HepG2 (cell line): ENCODE measurements at regions not wholly inside any gene's neighbourhood (a gene's known extent, or its start where the extent isn't known, plus 50 kb on each side); places are given as distances from the start of the nearest gene placed in this dataset.

Source experiments
- ETV6 ChIP-seq: sonication (generic); formaldehyde crosslinking; conservative IDR thresholded peaks from 2 replicates; pipeline ENCODE4 v1.4.0; 2020; ENCODE audit warnings: missing genetic modification reagents
- FOXM1 ChIP-seq: sonication (generic); formaldehyde crosslinking; IDR thresholded peaks from 2 replicates; pipeline ENCODE4 v1.5.0; 2020; ENCODE audit warnings: missing genetic modification reagents
- MXI1 ChIP-seq: IDR thresholded peaks from 3 replicates; pipeline ENCODE4 v1.6.1; 2012; ENCODE audit warnings: low read depth, low read length, inconsistent platforms, borderline replicate concordance
- NCOA1 ChIP-seq: sonication (generic); formaldehyde crosslinking; IDR thresholded peaks from 2 replicates; pipeline ENCODE4 v1.9.0; 2021; ENCODE audit warnings: missing genetic modification reagents
- PHB2 ChIP-seq: fragments of 450-650 bp; IDR thresholded peaks from 2 replicates; pipeline ENCODE4 v1.6.1; 2018; ENCODE audit not compliant: partially characterized antibody
- POLR2A ChIP-seq, 2 experiments: IDR thresholded peaks; 2 replicates each; pipeline ENCODE4 v1.6.1; 2011; ENCODE audit warnings: low read depth in 2 of 2, low read length in 2 of 2, mild to moderate bottlenecking in 1 of 2, moderate library complexity in 1 of 2; ENCODE audit not compliant: insufficient read depth in 1 of 2
- POLR2AphosphoS5 ChIP-seq: IDR thresholded peaks from 2 replicates; pipeline ENCODE4 v1.6.1; 2012; ENCODE audit warnings: low read depth, low read length
- ZNF577 ChIP-seq: sonication (generic); formaldehyde crosslinking; IDR thresholded peaks from 2 replicates; pipeline ENCODE4 v1.4.0; 2020; ENCODE audit warnings: mild to moderate bottlenecking, low read depth, missing genetic modification reagents, borderline replicate concordance
- TF ChIP-seq, protein P1 (sequence below): sonication (generic); formaldehyde crosslinking; IDR thresholded peaks from 2 replicates; pipeline ENCODE4 v1.9.0; 2022; ENCODE audit warnings: low read depth, missing genetic modification reagents
- TF ChIP-seq, protein P2 (sequence below): sonication (generic); formaldehyde crosslinking; IDR thresholded peaks from 2 replicates; pipeline ENCODE4 v1.5.0; 2020; ENCODE audit warnings: mild to moderate bottlenecking, missing genetic modification reagents, moderate library complexity
- TF ChIP-seq, protein P3 (sequence below): sonication (generic); formaldehyde crosslinking; IDR thresholded peaks from 2 replicates; pipeline ENCODE4 v1.4.0; 2020; ENCODE audit warnings: mild to moderate bottlenecking, missing genetic modification reagents
- TF ChIP-seq, protein P4 (sequence below): sonication (generic); formaldehyde crosslinking; IDR thresholded peaks from 2 replicates; pipeline ENCODE4 v1.4.0; 2020; ENCODE audit warnings: missing genetic modification reagents

DNA sequence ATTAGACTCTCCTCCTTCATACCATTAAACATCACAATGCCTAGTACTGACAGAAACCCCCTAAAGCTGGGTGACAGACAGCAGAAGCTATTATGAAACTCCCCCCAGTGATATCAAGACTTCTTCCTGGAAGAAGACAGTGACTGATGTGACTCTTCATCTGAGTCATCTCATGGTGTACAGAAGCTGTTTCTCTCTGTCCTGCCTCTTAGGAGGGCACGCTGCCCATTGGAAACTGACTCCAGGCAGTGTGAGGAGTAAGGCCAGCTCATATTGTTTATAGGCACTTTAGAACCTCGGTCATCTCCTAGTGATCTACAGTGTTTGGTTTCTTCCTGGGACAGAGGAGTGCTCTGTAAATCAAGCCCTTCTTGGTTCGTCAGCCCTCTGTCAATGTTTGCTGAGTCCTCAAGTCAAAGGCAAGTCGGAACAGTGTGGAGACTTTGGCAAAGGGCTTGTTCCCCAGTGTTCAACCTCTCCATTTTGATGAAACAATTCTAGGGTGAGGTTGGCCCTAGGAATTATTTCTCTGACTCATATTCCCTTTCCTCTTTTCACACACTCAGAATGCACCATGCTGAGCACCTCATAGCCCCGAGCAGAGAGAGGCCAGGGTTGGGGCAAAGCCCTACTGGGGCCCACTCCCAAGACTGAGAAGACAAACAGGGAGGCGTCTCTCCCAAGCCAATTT is 172.5 kb upstream of the TMEM45B start:
- TF ChIP-seq ZNF577 (CRISPR knock-in tag) (no peak), FOXM1 (no peak), POLR2A (IDR thresholded peaks at IDR 0.05; ENCODE audit: insufficient read depth in 1 of 2, low read depth in 2 of 2, low read length in 2 of 2) (no peak), NCOA1 (CRISPR knock-in tag) (no peak), PHB2 (no peak), ETV6 (no peak), POLR2AphosphoS5 (no peak), MXI1 (no peak)
- TF ChIP-seq, protein P1, sequence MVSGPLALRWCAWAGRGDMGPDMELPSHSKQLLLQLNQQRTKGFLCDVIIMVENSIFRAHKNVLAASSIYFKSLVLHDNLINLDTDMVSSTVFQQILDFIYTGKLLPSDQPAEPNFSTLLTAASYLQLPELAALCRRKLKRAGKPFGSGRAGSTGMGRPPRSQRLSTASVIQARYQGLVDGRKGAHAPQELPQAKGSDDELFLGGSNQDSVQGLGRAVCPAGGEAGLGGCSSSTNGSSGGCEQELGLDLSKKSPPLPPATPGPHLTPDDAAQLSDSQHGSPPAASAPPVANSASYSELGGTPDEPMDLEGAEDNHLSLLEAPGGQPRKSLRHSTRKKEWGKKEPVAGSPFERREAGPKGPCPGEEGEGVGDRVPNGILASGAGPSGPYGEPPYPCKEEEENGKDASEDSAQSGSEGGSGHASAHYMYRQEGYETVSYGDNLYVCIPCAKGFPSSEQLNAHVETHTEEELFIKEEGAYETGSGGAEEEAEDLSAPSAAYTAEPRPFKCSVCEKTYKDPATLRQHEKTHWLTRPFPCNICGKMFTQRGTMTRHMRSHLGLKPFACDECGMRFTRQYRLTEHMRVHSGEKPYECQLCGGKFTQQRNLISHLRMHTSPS, result no peak
- TF ChIP-seq, protein P2, sequence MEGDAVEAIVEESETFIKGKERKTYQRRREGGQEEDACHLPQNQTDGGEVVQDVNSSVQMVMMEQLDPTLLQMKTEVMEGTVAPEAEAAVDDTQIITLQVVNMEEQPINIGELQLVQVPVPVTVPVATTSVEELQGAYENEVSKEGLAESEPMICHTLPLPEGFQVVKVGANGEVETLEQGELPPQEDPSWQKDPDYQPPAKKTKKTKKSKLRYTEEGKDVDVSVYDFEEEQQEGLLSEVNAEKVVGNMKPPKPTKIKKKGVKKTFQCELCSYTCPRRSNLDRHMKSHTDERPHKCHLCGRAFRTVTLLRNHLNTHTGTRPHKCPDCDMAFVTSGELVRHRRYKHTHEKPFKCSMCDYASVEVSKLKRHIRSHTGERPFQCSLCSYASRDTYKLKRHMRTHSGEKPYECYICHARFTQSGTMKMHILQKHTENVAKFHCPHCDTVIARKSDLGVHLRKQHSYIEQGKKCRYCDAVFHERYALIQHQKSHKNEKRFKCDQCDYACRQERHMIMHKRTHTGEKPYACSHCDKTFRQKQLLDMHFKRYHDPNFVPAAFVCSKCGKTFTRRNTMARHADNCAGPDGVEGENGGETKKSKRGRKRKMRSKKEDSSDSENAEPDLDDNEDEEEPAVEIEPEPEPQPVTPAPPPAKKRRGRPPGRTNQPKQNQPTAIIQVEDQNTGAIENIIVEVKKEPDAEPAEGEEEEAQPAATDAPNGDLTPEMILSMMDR, result no peak
- TF ChIP-seq, protein P3, sequence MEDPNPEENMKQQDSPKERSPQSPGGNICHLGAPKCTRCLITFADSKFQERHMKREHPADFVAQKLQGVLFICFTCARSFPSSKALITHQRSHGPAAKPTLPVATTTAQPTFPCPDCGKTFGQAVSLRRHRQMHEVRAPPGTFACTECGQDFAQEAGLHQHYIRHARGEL (CRISPR knock-in tag), result no peak
- TF ChIP-seq, protein P4, sequence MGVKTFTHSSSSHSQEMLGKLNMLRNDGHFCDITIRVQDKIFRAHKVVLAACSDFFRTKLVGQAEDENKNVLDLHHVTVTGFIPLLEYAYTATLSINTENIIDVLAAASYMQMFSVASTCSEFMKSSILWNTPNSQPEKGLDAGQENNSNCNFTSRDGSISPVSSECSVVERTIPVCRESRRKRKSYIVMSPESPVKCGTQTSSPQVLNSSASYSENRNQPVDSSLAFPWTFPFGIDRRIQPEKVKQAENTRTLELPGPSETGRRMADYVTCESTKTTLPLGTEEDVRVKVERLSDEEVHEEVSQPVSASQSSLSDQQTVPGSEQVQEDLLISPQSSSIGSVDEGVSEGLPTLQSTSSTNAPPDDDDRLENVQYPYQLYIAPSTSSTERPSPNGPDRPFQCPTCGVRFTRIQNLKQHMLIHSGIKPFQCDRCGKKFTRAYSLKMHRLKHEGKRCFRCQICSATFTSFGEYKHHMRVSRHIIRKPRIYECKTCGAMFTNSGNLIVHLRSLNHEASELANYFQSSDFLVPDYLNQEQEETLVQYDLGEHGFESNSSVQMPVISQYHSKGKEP (CRISPR knock-in tag), result no peak
